ENCODE measurements at regions not wholly inside any gene's neighbourhood (a gene's known extent, or its start where the extent isn't known, plus 50 kb on each side); places are given as distances from the start of the nearest gene placed in this dataset.

GRCh38 chr14:85146779-85147178 lies 383.2 kb upstream of the FLRT2 start:
- TF ChIP-seq LEF1 (IDR thresholded peaks at IDR 0.05; ENCODE audit: borderline replicate concordance) (no peak), NFRKB (IDR thresholded peaks at IDR 0.05) (no peak), TARDBP (IDR thresholded peaks at IDR 0.05) (no peak), ELF4 (IDR thresholded peaks at IDR 0.05) (no peak), SP1 (IDR thresholded peaks at IDR 0.05) (no peak)
- DNase-seq (ENCODE audit: extremely low spot score), result no peak
- ChIA-PET CTCF (no interaction called here), POLR2A (no interaction called here)

GRCh38 chr14:85150166-85150565 lies 379.8 kb upstream of the FLRT2 start:
- no peak for DNase-seq (ENCODE audit: extremely low spot score)
- ChIA-PET POLR2A (no interaction called here), CTCF (no interaction called here)
- TF ChIP-seq FOXA1 (IDR thresholded peaks at IDR 0.05) (no peak), ZNF384 (IDR thresholded peaks at IDR 0.05) (no peak), BHLHE40 (IDR thresholded peaks at IDR 0.05; ENCODE audit: borderline replicate concordance) (no peak), L3MBTL2 (conservative IDR thresholded peaks at IDR 0.05) (no peak), SP1 (IDR thresholded peaks at IDR 0.05) (no peak), PKNOX1 (IDR thresholded peaks at IDR 0.05) (no peak), NFRKB (IDR thresholded peaks at IDR 0.05) (no peak), ARNT (IDR thresholded peaks at IDR 0.05) (no peak)

- DNase-seq (ENCODE audit: extremely low spot score), result no peak
- CTCF ChIA-PET, result no interaction called here
- POLR2A ChIA-PET, result no interaction called here
- no peak for TF ChIP-seq ELF4 (IDR thresholded peaks at IDR 0.05)
- no peak for TF ChIP-seq FOXA1 (IDR thresholded peaks at IDR 0.05)
- TF ChIP-seq FOXK2 (IDR thresholded peaks at IDR 0.05), result no peak
- no peak for TF ChIP-seq PKNOX1 (IDR thresholded peaks at IDR 0.05)
- no peak for TF ChIP-seq HDGF (IDR thresholded peaks at IDR 0.05; ENCODE audit: borderline replicate concordance)
- TF ChIP-seq SUZ12 (IDR thresholded peaks at IDR 0.05), result no peak
- no peak for TF ChIP-seq TARDBP (IDR thresholded peaks at IDR 0.05)
These were observed 375.2 kb upstream of the FLRT2 start for GRCh38 chr14:85154714-85155113.

- ChIA-PET POLR2A (no interaction called here), CTCF (no interaction called here)
- DNase-seq (ENCODE audit: extremely low spot score), result no peak
- no peak for TF ChIP-seq TARDBP (IDR thresholded peaks at IDR 0.05)
- no peak for TF ChIP-seq FOXA1 (IDR thresholded peaks at IDR 0.05)
- no peak for TF ChIP-seq CTBP1 (IDR thresholded peaks at IDR 0.05; ENCODE audit: borderline replicate concordance)
- TF ChIP-seq L3MBTL2 (conservative IDR thresholded peaks at IDR 0.05), result no peak
- no peak for TF ChIP-seq FOXM1 (IDR thresholded peaks at IDR 0.05; ENCODE audit: borderline replicate concordance)
- TF ChIP-seq SP1 (IDR thresholded peaks at IDR 0.05), result no peak
- TF ChIP-seq LEF1 (IDR thresholded peaks at IDR 0.05; ENCODE audit: borderline replicate concordance), result no peak
- TF ChIP-seq SUZ12 (IDR thresholded peaks at IDR 0.05), result no peak
- no peak for TF ChIP-seq ARNT (IDR thresholded peaks at IDR 0.05)
- no peak for TF ChIP-seq BHLHE40 (IDR thresholded peaks at IDR 0.05; ENCODE audit: borderline replicate concordance)
These were observed 373.6 kb upstream of the FLRT2 start for GRCh38 chr14:85156319-85156718.

GRCh38 chr14:85159726-85160125 lies 370.2 kb upstream of the FLRT2 start:
- TF ChIP-seq PKNOX1 (IDR thresholded peaks at IDR 0.05), result no peak
- TF ChIP-seq ARNT (IDR thresholded peaks at IDR 0.05), result no peak
- TF ChIP-seq SUZ12 (IDR thresholded peaks at IDR 0.05), result no peak
- no peak for TF ChIP-seq BHLHE40 (IDR thresholded peaks at IDR 0.05; ENCODE audit: borderline replicate concordance)
- TF ChIP-seq CTBP1 (IDR thresholded peaks at IDR 0.05; ENCODE audit: borderline replicate concordance), result no peak
- no peak for TF ChIP-seq HDGF (IDR thresholded peaks at IDR 0.05; ENCODE audit: borderline replicate concordance)
- TF ChIP-seq SP1 (IDR thresholded peaks at IDR 0.05), result no peak
- TF ChIP-seq L3MBTL2 (conservative IDR thresholded peaks at IDR 0.05), result no peak
- CTCF ChIA-PET, result no interaction called here
- no peak for DNase-seq (ENCODE audit: extremely low spot score)
- POLR2A ChIA-PET, result no interaction called here

GRCh38 chr14:85165094-85165493 lies 364.9 kb upstream of the FLRT2 start:
- no peak for DNase-seq (ENCODE audit: extremely low spot score)
- CTCF ChIA-PET, result no interaction called here

GRCh38 chr14:85169381-85169780 lies 360.6 kb upstream of the FLRT2 start:
- CTCF ChIA-PET, result no interaction called here
- TF ChIP-seq FOXM1 (IDR thresholded peaks at IDR 0.05; ENCODE audit: borderline replicate concordance), result no peak
- no peak for TF ChIP-seq ARNT (IDR thresholded peaks at IDR 0.05)
- no peak for TF ChIP-seq HDGF (IDR thresholded peaks at IDR 0.05; ENCODE audit: borderline replicate concordance)
- TF ChIP-seq CTBP1 (IDR thresholded peaks at IDR 0.05; ENCODE audit: borderline replicate concordance), result no peak
- no peak for TF ChIP-seq SP1 (IDR thresholded peaks at IDR 0.05)
- TF ChIP-seq L3MBTL2 (conservative IDR thresholded peaks at IDR 0.05), result no peak
- no peak for TF ChIP-seq PKNOX1 (IDR thresholded peaks at IDR 0.05)
- no peak for TF ChIP-seq TARDBP (IDR thresholded peaks at IDR 0.05)
- no peak for TF ChIP-seq NFRKB (IDR thresholded peaks at IDR 0.05)
- TF ChIP-seq ZNF384 (IDR thresholded peaks at IDR 0.05), result no peak
- TF ChIP-seq SUZ12 (IDR thresholded peaks at IDR 0.05), result no peak
- TF ChIP-seq FOXK2 (IDR thresholded peaks at IDR 0.05), result no peak
- TF ChIP-seq LEF1 (IDR thresholded peaks at IDR 0.05; ENCODE audit: borderline replicate concordance), result no peak
- TF ChIP-seq BHLHE40 (IDR thresholded peaks at IDR 0.05; ENCODE audit: borderline replicate concordance), result no peak
- no peak for TF ChIP-seq ELF4 (IDR thresholded peaks at IDR 0.05)
- no peak for TF ChIP-seq FOXA1 (IDR thresholded peaks at IDR 0.05)
- POLR2A ChIA-PET, result no interaction called here
- DNase-seq (ENCODE audit: extremely low spot score), result no peak

More at GRCh38 chr14:85165094-85165493, 364.9 kb upstream of the FLRT2 start:
- TF ChIP-seq NFRKB (IDR thresholded peaks at IDR 0.05), result no peak
- no peak for TF ChIP-seq CTBP1 (IDR thresholded peaks at IDR 0.05; ENCODE audit: borderline replicate concordance)
- no peak for TF ChIP-seq SUZ12 (IDR thresholded peaks at IDR 0.05)
- TF ChIP-seq SP1 (IDR thresholded peaks at IDR 0.05), result no peak
- POLR2A ChIA-PET, result no interaction called here
